ACC112 (cell line): ENCODE measurements at regions not wholly inside any gene's neighbourhood (a gene's known extent, or its start where the extent isn't known, plus 50 kb on each side); places are given as distances from the start of the nearest gene placed in this dataset.
"Not testable (repeated sequence)": the region's sequence is repeated elsewhere in the genome, so short reads cannot be mapped to it uniquely, and the experiment has no call there.

ENCODE experiments used
- H2AFZ ChIP-seq: fragments of 200-600 bp; sonication (generic); one replicate; pipeline ENCODE4 v1.6.0; 2017; ENCODE audit warnings: antibody characterized with exemption, low read length; ENCODE audit not compliant: unreplicated experiment
- H3K27ac ChIP-seq: fragments of 200-600 bp; sonication (generic); 2 replicates; pipeline ENCODE4 v1.5.1; 2014; ENCODE audit warnings: low read depth, mild to moderate bottlenecking, antibody characterized with exemption, low read length, moderate library complexity
- H3K27me3 ChIP-seq: fragments of 200-600 bp; sonication (generic); 2 replicates; pipeline ENCODE4 v1.6.1; 2014; ENCODE audit warnings: mild to moderate bottlenecking, antibody characterized with exemption, low read length, moderate library complexity, mixed read lengths; ENCODE audit not compliant: insufficient read depth
- H3K36me3 ChIP-seq: fragments of 200-600 bp; sonication (generic); 2 replicates; pipeline ENCODE4 v1.6.1; 2016; ENCODE audit warnings: mild to moderate bottlenecking, antibody characterized with exemption, low read length, moderate library complexity, mixed read lengths; ENCODE audit not compliant: insufficient read depth
- H3K4me1 ChIP-seq: fragments of 200-600 bp; sonication (generic); one replicate; pipeline ENCODE4 v1.6.1; 2016; ENCODE audit warnings: low read length, mixed read lengths; ENCODE audit not compliant: insufficient read depth, unreplicated experiment, control insufficient read depth
- H3K4me3 ChIP-seq: fragments of 200-600 bp; sonication (generic); 2 replicates; pipeline ENCODE4 v1.5.1; 2014; ENCODE audit warnings: mild to moderate bottlenecking, low read depth, low read length
- H3K79me2 ChIP-seq: fragments of 200-600 bp; sonication (generic); one replicate; pipeline ENCODE4 v1.6.0; 2016; ENCODE audit warnings: low read length; ENCODE audit not compliant: control insufficient read depth, unreplicated experiment, insufficient read depth

GRCh38 chr21:39080366-39080765 is 102.9 kb downstream of the PSMG1 start:
- no peaks in the 10 kb centered on the region for H3K4me1 ChIP-seq
- no peaks in the 10 kb centered on the region for H3K79me2 ChIP-seq
- H3K27ac ChIP-seq, result no peak overlapping the region

GRCh38 chr21:39079617-39080016 is 103.6 kb downstream of the PSMG1 start:
- H3K36me3 ChIP-seq, result no peaks in the 10 kb centered on the region
- no peaks in the 10 kb centered on the region for H3K79me2 ChIP-seq
- no peak overlapping the region for H3K27ac ChIP-seq
- H2AFZ ChIP-seq, result no peak overlapping the region
- no peaks in the 10 kb centered on the region for H3K4me1 ChIP-seq
- peaks cover 26% of the 10 kb centered on the region for H3K27me3 ChIP-seq
- H3K4me3 ChIP-seq, result no peak overlapping the region

More at GRCh38 chr21:39080366-39080765, 102.9 kb downstream of the PSMG1 start:
- peaks cover 24% of the 10 kb centered on the region for H3K27me3 ChIP-seq
- no peak overlapping the region for H2AFZ ChIP-seq
- H3K4me3 ChIP-seq, result no peak overlapping the region
- H3K36me3 ChIP-seq, result no peaks in the 10 kb centered on the region

GRCh38 chr21:39078322-39079065 is 104.8 kb downstream of the PSMG1 start:
- Histone ChIP-seq H3K4me1 (no peaks in the 10 kb centered on the region), H3K36me3 (no peaks in the 10 kb centered on the region), H2AFZ (no peak overlapping the region), H3K27ac (no peak overlapping the region), H3K4me3 (no peak overlapping the region), H3K79me2 (no peaks in the 10 kb centered on the region), H3K27me3 (peaks cover 28% of the 10 kb centered on the region)

- Histone ChIP-seq H3K36me3 (no peaks in the 10 kb centered on the region), H3K27ac (no peak overlapping the region), H3K4me3 (no peak overlapping the region), H3K4me1 (no peaks in the 10 kb centered on the region), H3K27me3 (peaks cover 29% of the 10 kb centered on the region), H2AFZ (no peak overlapping the region), H3K79me2 (no peaks in the 10 kb centered on the region)
Measured at GRCh38 chr21:39077876-39078275, 105.4 kb downstream of the PSMG1 start.

GRCh38 chr21:39074508-39074907 is 108.7 kb downstream of the PSMG1 start:
- Histone ChIP-seq H3K36me3 (no peaks in the 10 kb centered on the region), H3K4me1 (no peaks in the 10 kb centered on the region), H3K4me3 (no peak overlapping the region), H3K27me3 (peaks cover 15% of the 10 kb centered on the region; the same call in 1 of the 2 replicates), H2AFZ (no peak overlapping the region), H3K79me2 (no peaks in the 10 kb centered on the region), H3K27ac (no peak overlapping the region)

- Histone ChIP-seq H3K27me3 (peaks cover 15% of the 10 kb centered on the region; the same call in 1 of the 2 replicates), H2AFZ (no peak overlapping the region), H3K4me1 (no peaks in the 10 kb centered on the region), H3K4me3 (no peak overlapping the region), H3K36me3 (no peaks in the 10 kb centered on the region), H3K79me2 (no peaks in the 10 kb centered on the region), H3K27ac (no peak overlapping the region)
Measured at GRCh38 chr21:39073717-39074116, 109.5 kb downstream of the PSMG1 start.

GRCh38 chr21:39073063-39073462 is 110.2 kb downstream of the PSMG1 start:
- no peak overlapping the region for H3K27ac ChIP-seq
- H3K4me1 ChIP-seq, result no peaks in the 10 kb centered on the region
- H3K27me3 ChIP-seq, result peaks cover 15% of the 10 kb centered on the region; the same call in 1 of the 2 replicates
- no peaks in the 10 kb centered on the region for H3K36me3 ChIP-seq
- no peaks in the 10 kb centered on the region for H3K79me2 ChIP-seq
- H2AFZ ChIP-seq, result no peak overlapping the region
- H3K4me3 ChIP-seq, result no peak overlapping the region

GRCh38 chr21:39072468-39072867 is 110.8 kb downstream of the PSMG1 start:
- no peak overlapping the region for H3K27ac ChIP-seq
- H3K27me3 ChIP-seq, result peaks cover 15% of the 10 kb centered on the region; the same call in 1 of the 2 replicates
- H2AFZ ChIP-seq, result no peak overlapping the region
- H3K4me3 ChIP-seq, result no peak overlapping the region
- H3K4me1 ChIP-seq, result no peaks in the 10 kb centered on the region
- H3K79me2 ChIP-seq, result no peaks in the 10 kb centered on the region
- H3K36me3 ChIP-seq, result no peaks in the 10 kb centered on the region

GRCh38 chr21:39071623-39072214 is 111.5 kb downstream of the PSMG1 start:
- no peaks in the 10 kb centered on the region for H3K79me2 ChIP-seq
- no peak overlapping the region for H3K27ac ChIP-seq
- H3K4me3 ChIP-seq, result no peak overlapping the region
- no peaks in the 10 kb centered on the region for H3K36me3 ChIP-seq
- H3K27me3 ChIP-seq, result peaks cover 12% of the 10 kb centered on the region; the same call in 1 of the 2 replicates
- H3K4me1 ChIP-seq, result no peaks in the 10 kb centered on the region
- H2AFZ ChIP-seq, result no peak overlapping the region

- H2AFZ ChIP-seq, H3K36me3 ChIP-seq, H3K27ac ChIP-seq, H3K4me3 ChIP-seq, H3K79me2 ChIP-seq, H3K4me1 ChIP-seq: not testable (repeated sequence)
- H3K27me3 ChIP-seq, result peaks cover 12% of the 10 kb centered on the region; the same call in 1 of the 2 replicates
Measured at GRCh38 chr21:39069856-39070255, 113.4 kb downstream of the PSMG1 start.
